WTC11 (cell line): ENCODE measurements at regions not wholly inside any gene's neighbourhood (a gene's known extent, or its start where the extent isn't known, plus 50 kb on each side); places are given as distances from the start of the nearest gene placed in this dataset.

Source experiments
- ATAC-seq: fragments of 200-7000 bp; cut with Tn5 transposase; 2 replicates; pipeline ENCODE4 v1.10.0; 2021; ENCODE audit warnings: mild to moderate bottlenecking, moderate library complexity
- CTCF ChIA-PET: fragments of 300-600 bp; sonication (Branson Sonifier 250); formaldehyde crosslinking; loops from one replicate; lab custom pipeline; 2021; ENCODE audit warnings: antibody characterized with exemption; lab: Charles Lee
- POLR2A ChIA-PET: fragments of 350-600 bp; sonication (Branson Sonifier 250); formaldehyde crosslinking; loops from one replicate; lab custom pipeline; 2021; ENCODE audit warnings: antibody characterized with exemption; lab: Charles Lee
- DNase-seq: peaks from one replicate; pipeline ENCODE4 v3.0.0; 2021; ENCODE audit warnings: low spot score
- H3K27ac Mint-ChIP-seq: 2 replicates; pipeline ENCODE4 v1.8.0; 2021; ENCODE audit warnings: mixed read lengths
- H3K27me3 Mint-ChIP-seq: 2 replicates; pipeline ENCODE4 v1.8.0; 2021; ENCODE audit warnings: low read depth, mild to moderate bottlenecking, moderate library complexity, mixed read lengths
- H3K36me3 Mint-ChIP-seq: 2 replicates; pipeline ENCODE4 v1.8.0; 2021; ENCODE audit warnings: mixed read lengths
- H3K4me1 Mint-ChIP-seq: 2 replicates; pipeline ENCODE4 v1.8.0; 2022; ENCODE audit warnings: mixed read lengths
- H3K4me3 Mint-ChIP-seq: 2 replicates; pipeline ENCODE4 v1.8.0; 2021; ENCODE audit warnings: mild to moderate bottlenecking, moderate library complexity, mixed read lengths
- H3K9me3 Mint-ChIP-seq: 2 replicates; pipeline ENCODE4 v1.8.0; 2021; ENCODE audit warnings: mixed read lengths
- ETV6 ChIP-seq: sonication (generic); formaldehyde crosslinking; IDR thresholded peaks from 2 replicates; pipeline ENCODE4 v1.8.1; 2022; ENCODE audit warnings: mild to moderate bottlenecking, missing genetic modification reagents
- FOXK1 ChIP-seq: sonication (generic); formaldehyde crosslinking; IDR thresholded peaks from 2 replicates; pipeline ENCODE4 v1.8.0; 2022; ENCODE audit warnings: mild to moderate bottlenecking, moderate library complexity, missing genetic modification reagents
- JUN ChIP-seq: sonication (generic); formaldehyde crosslinking; IDR thresholded peaks from 2 replicates; pipeline ENCODE4 v1.8.0; 2023; ENCODE audit warnings: mild to moderate bottlenecking, missing genetic modification reagents
- NR1H2 ChIP-seq: sonication (generic); formaldehyde crosslinking; IDR thresholded peaks from 2 replicates; pipeline ENCODE4 v1.9.0; 2021; ENCODE audit warnings: mild to moderate bottlenecking, moderate library complexity, missing genetic modification reagents
- NR3C1 ChIP-seq: sonication (generic); formaldehyde crosslinking; conservative IDR thresholded peaks from 2 replicates; pipeline ENCODE4 v1.8.1; 2023; ENCODE audit warnings: low read depth, mild to moderate bottlenecking, missing genetic modification reagents
- RELA ChIP-seq: sonication (generic); formaldehyde crosslinking; IDR thresholded peaks from 2 replicates; pipeline ENCODE4 v1.8.1; 2022; ENCODE audit warnings: missing genetic modification reagents, mild to moderate bottlenecking, borderline replicate concordance
- ZBTB21 ChIP-seq: sonication (generic); formaldehyde crosslinking; IDR thresholded peaks from 2 replicates; pipeline ENCODE4 v1.8.1; 2023; ENCODE audit warnings: mild to moderate bottlenecking, missing genetic modification reagents, borderline replicate concordance
- ZNF121 ChIP-seq: sonication (generic); formaldehyde crosslinking; IDR thresholded peaks from 2 replicates; pipeline ENCODE4 v1.8.0; 2023; ENCODE audit warnings: missing genetic modification reagents
- ZNF263 ChIP-seq: sonication (generic); formaldehyde crosslinking; IDR thresholded peaks from 2 replicates; pipeline ENCODE4 v1.8.1; 2022; ENCODE audit warnings: low read depth, mild to moderate bottlenecking, moderate library complexity, missing genetic modification reagents
- ZNF671 ChIP-seq: fragments of 250-450 bp; sonication (Bioruptor Pico); IDR thresholded peaks from 2 replicates; pipeline ENCODE4 v1.8.0; 2021; ENCODE audit warnings: mild to moderate bottlenecking
- TF ChIP-seq, protein P1 (sequence below): fragments of 250-450 bp; sonication (Bioruptor Pico); IDR thresholded peaks from 2 replicates; pipeline ENCODE4 v1.9.0; 2021; ENCODE audit warnings: mild to moderate bottlenecking, borderline replicate concordance
- TF ChIP-seq, protein P2 (sequence below): sonication (generic); formaldehyde crosslinking; IDR thresholded peaks from 2 replicates; pipeline ENCODE4 v1.8.1; 2022; ENCODE audit warnings: missing genetic modification reagents, borderline replicate concordance
- TF ChIP-seq, protein P3 (sequence below): fragments of 250-450 bp; sonication (Bioruptor Pico); IDR thresholded peaks from 2 replicates; pipeline ENCODE4 v1.9.0; 2021; ENCODE audit warnings: mild to moderate bottlenecking
- TF ChIP-seq, protein P4 (sequence below): fragments of 250-450 bp; sonication (Bioruptor Pico); IDR thresholded peaks from 2 replicates; pipeline ENCODE4 v1.9.0; 2021; ENCODE audit warnings: moderate library complexity, mild to moderate bottlenecking, inconsistent platforms, borderline replicate concordance
- TF ChIP-seq, protein P5 (sequence below): sonication (generic); formaldehyde crosslinking; IDR thresholded peaks from 2 replicates; pipeline ENCODE4 v1.8.1; 2022; ENCODE audit warnings: mild to moderate bottlenecking, moderate library complexity, missing genetic modification reagents
- TF ChIP-seq, protein P6 (sequence below): sonication (generic); formaldehyde crosslinking; IDR thresholded peaks from 2 replicates; pipeline ENCODE4 v1.8.1; 2022; ENCODE audit warnings: low read depth, missing genetic modification reagents, borderline replicate concordance

DNA sequence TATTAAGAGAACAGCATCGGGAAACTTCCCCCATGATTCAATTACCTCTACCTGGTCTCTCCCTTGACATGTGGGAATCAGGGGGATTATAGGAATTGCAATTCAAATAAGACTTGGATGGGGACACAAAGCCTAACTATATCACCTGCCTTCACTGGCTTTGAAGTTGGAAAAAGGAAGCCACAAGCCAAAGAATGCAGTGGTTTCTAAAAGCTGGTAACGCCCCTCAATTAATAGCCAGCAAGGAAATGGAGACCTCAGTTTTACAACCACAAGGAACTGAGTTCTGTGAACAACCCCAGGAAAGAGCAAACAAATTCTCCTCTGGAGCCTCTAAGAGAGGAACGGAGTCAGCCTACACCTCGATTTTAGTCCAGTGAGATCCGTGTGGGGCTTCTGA, 244.1 kb downstream of the TFAP2A start (continued):
- TF ChIP-seq, protein P1, sequence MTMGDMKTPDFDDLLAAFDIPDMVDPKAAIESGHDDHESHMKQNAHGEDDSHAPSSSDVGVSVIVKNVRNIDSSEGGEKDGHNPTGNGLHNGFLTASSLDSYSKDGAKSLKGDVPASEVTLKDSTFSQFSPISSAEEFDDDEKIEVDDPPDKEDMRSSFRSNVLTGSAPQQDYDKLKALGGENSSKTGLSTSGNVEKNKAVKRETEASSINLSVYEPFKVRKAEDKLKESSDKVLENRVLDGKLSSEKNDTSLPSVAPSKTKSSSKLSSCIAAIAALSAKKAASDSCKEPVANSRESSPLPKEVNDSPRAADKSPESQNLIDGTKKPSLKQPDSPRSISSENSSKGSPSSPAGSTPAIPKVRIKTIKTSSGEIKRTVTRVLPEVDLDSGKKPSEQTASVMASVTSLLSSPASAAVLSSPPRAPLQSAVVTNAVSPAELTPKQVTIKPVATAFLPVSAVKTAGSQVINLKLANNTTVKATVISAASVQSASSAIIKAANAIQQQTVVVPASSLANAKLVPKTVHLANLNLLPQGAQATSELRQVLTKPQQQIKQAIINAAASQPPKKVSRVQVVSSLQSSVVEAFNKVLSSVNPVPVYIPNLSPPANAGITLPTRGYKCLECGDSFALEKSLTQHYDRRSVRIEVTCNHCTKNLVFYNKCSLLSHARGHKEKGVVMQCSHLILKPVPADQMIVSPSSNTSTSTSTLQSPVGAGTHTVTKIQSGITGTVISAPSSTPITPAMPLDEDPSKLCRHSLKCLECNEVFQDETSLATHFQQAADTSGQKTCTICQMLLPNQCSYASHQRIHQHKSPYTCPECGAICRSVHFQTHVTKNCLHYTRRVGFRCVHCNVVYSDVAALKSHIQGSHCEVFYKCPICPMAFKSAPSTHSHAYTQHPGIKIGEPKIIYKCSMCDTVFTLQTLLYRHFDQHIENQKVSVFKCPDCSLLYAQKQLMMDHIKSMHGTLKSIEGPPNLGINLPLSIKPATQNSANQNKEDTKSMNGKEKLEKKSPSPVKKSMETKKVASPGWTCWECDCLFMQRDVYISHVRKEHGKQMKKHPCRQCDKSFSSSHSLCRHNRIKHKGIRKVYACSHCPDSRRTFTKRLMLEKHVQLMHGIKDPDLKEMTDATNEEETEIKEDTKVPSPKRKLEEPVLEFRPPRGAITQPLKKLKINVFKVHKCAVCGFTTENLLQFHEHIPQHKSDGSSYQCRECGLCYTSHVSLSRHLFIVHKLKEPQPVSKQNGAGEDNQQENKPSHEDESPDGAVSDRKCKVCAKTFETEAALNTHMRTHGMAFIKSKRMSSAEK (CRISPR knock-in tag) = no peak
- no peak for TF ChIP-seq ZNF263
- no peak for TF ChIP-seq RELA
- no peak for TF ChIP-seq NR1H2 (CRISPR knock-in tag)

DNA sequence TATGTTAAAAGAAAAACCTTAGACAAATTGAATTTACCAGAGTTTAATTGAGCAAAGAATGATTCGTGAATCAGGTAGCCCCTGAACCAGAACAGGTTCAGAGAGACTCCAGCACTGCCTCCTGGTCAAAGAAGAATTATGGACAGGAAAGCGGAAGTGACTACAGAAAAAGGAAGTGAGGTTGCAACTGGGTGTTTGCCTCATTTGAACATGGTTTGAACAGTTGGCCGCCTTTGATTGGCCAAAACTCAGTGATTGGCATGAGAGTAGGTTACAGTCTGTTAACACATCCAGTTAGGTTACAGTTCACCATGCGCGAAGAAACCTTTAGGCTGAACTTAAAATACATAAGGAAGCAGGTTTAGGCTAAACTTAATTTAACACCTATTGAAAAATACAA, 248.8 kb downstream of the TFAP2A start:
- H3K4me3 Mint-ChIP-seq = no peak overlapping the region
- H3K9me3 Mint-ChIP-seq = peaks cover 4% of the 10 kb centered on the region
- peaks cover 21% of the 10 kb centered on the region for H3K4me1 Mint-ChIP-seq
- CTCF ChIA-PET = no interaction called here
- no peak overlapping the region for H3K27ac Mint-ChIP-seq
- DNase-seq = no peak
- no peak for ATAC-seq
- H3K27me3 Mint-ChIP-seq = no peaks in the 10 kb centered on the region
- TF ChIP-seq ZBTB21 = no peak
- TF ChIP-seq JUN = no peak
- TF ChIP-seq NR3C1 (CRISPR knock-in tag) = no peak
- TF ChIP-seq, protein P2, sequence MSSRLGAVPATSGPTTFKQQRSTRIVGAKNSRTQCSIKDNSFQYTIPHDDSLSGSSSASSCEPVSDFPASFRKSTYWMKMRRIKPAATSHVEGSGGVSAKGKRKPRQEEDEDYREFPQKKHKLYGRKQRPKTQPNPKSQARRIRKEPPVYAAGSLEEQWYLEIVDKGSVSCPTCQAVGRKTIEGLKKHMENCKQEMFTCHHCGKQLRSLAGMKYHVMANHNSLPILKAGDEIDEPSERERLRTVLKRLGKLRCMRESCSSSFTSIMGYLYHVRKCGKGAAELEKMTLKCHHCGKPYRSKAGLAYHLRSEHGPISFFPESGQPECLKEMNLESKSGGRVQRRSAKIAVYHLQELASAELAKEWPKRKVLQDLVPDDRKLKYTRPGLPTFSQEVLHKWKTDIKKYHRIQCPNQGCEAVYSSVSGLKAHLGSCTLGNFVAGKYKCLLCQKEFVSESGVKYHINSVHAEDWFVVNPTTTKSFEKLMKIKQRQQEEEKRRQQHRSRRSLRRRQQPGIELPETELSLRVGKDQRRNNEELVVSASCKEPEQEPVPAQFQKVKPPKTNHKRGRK (CRISPR knock-in tag) = no peak
- TF ChIP-seq, protein P3, sequence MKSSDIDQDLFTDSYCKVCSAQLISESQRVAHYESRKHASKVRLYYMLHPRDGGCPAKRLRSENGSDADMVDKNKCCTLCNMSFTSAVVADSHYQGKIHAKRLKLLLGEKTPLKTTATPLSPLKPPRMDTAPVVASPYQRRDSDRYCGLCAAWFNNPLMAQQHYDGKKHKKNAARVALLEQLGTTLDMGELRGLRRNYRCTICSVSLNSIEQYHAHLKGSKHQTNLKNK = no peak
- no peak for TF ChIP-seq ZNF671 (CRISPR knock-in tag)
- TF ChIP-seq, protein P4, sequence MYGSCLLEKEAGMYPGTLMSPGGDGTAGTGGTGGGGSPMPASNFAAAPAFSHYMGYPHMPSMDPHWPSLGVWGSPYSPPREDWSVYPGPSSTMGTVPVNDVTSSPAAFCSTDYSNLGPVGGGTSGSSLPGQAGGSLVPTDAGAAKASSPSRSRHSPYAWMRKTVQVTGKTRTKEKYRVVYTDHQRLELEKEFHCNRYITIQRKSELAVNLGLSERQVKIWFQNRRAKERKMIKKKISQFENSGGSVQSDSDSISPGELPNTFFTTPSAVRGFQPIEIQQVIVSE (CRISPR knock-in tag) = no peak
- no peak for TF ChIP-seq ZNF121 (CRISPR knock-in tag)
- TF ChIP-seq ETV6 (CRISPR knock-in tag) = no peak
- TF ChIP-seq, protein P5, sequence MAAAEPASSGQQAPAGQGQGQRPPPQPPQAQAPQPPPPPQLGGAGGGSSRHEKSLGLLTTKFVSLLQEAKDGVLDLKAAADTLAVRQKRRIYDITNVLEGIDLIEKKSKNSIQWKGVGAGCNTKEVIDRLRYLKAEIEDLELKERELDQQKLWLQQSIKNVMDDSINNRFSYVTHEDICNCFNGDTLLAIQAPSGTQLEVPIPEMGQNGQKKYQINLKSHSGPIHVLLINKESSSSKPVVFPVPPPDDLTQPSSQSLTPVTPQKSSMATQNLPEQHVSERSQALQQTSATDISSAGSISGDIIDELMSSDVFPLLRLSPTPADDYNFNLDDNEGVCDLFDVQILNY = no peak
- TF ChIP-seq, protein P6, sequence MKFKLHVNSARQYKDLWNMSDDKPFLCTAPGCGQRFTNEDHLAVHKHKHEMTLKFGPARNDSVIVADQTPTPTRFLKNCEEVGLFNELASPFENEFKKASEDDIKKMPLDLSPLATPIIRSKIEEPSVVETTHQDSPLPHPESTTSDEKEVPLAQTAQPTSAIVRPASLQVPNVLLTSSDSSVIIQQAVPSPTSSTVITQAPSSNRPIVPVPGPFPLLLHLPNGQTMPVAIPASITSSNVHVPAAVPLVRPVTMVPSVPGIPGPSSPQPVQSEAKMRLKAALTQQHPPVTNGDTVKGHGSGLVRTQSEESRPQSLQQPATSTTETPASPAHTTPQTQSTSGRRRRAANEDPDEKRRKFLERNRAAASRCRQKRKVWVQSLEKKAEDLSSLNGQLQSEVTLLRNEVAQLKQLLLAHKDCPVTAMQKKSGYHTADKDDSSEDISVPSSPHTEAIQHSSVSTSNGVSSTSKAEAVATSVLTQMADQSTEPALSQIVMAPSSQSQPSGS (CRISPR knock-in tag) = no peak
- TF ChIP-seq FOXK1 (CRISPR knock-in tag) = no peak
- POLR2A ChIA-PET = no interaction called here
- H3K36me3 Mint-ChIP-seq = peaks cover under 1% of the 10 kb centered on the region; the same call in 1 of the 2 replicates
